ENCODE measurements at regions not wholly inside any gene's neighbourhood (a gene's known extent, or its start where the extent isn't known, plus 50 kb on each side); places are given as distances from the start of the nearest gene placed in this dataset.

DNA sequence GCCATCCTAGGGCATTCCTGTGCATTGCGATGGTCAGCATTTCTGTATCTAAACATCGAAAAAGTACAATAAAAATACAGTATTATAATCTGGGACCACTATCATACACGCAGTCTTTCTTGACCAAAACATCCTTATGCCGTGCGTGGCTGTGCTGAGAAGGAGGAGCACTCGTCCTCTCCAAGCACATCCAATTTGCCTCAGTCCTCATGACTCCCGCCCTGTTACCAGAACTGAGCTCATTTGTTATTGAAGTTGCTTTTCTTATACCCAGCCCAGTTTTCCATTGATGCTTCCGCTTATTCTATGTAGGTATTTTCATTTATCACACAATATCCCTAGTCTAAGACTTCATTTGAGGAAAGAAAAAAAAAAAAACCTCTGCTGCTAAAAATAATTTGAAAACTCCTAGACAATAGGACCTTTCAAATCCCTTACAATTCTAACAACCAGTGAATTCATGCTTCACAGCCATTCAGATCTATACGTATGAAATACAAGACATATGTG lies 236.9 kb upstream of the PLEKHG7 start:
- DNase-seq (ENCODE audit: low read depth), result no peak

DNA sequence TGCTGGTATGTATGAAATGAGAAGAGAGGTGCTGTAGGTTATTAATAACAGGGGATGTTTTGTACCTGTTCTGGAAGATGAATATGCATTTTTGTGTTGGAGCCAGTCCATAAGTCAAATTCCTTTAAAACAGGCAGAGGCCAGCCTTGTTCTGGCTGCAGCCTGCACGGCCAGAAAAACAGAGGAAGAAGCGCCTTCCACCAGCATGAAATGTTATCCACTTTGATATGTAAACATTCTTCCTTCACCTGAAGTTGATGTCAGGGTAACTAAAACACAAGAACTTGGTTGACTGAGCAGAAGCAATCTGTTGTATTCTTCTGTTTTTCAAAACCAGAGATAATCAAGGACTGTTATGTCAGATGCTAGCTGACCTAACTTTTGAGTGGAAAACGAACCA lies 237.9 kb upstream of the PLEKHG7 start:
- no peak for DNase-seq (ENCODE audit: low read depth)

DNA sequence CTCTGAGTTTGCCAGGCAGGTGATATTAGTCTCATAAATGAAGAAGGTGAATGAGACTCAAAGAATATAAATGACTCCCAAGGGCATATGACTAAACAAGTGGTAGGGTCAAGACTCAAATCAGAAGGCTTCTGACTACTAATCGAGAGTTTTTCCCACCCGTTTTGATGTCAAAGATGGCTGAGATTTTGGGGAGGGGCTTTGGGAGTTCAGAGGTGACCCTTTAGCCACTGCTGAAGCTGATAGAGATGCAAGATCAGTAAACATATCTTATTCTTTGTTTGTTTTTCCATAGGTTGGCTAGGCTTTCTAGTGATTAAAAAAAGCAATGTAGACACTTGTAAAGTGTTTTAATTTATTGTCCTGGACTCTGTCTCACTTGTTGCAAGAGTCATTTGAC lies 239.6 kb upstream of the PLEKHG7 start:
- no peak for DNase-seq (ENCODE audit: low read depth)

DNA sequence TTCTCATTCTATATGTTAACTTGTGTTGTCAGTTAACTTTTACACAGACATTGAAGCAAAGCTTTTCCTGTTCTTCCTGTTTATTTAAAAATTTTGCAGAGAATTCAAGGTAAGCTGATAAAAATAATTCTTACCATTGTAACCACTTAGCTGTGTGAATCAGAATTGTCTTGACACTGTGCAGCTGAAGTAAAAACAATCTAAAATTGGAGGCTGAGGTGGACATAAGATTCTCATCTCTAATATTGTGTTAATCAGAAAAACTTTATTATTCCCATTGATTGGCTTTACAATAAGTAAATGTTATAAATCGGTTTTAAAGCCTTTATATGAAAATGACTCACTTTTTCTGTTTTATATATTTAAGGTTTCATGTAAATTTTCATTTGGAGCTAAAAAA lies 240.3 kb upstream of the PLEKHG7 start:
- no peak for DNase-seq (ENCODE audit: low read depth)

DNA sequence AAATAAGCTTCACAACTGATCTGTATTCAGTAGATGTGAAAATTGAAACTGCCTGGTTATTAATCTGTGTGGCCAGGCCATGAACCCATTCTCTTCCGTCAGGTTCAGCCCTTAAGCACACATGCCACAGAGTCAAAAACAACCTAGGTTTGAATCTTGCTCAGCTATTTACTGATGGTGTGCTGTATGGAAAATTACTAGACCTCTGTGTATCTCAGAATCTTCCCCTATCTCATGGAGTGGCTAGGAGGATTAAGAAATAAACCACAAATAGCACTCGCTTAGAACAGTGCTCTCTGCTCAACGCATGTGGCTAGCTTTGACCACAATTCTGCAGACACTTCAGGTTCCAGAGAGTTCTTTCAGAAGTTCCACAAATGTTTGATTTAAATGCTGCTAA lies 240.7 kb upstream of the PLEKHG7 start:
- no peak for DNase-seq (ENCODE audit: low read depth)

DNA sequence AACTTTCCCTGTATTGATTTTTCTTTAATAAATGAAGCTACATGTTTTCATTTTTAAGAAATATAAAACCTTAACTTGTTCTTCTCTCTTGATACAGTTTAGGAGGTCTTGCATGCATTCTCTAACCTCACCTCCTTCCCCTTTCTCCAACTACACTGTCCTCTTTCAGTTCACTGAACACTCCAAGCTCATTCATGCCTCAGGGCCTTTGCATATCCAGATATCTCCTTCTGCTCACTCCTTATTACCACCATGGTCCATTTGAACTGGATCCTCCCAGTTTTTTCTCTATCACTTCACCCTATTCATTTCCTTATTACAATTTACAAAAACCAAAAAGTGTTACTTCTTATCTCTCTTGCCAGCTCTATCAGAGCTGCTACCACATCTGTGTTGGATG lies 242.9 kb upstream of the PLEKHG7 start:
- no peak for DNase-seq (ENCODE audit: low read depth)

DNA sequence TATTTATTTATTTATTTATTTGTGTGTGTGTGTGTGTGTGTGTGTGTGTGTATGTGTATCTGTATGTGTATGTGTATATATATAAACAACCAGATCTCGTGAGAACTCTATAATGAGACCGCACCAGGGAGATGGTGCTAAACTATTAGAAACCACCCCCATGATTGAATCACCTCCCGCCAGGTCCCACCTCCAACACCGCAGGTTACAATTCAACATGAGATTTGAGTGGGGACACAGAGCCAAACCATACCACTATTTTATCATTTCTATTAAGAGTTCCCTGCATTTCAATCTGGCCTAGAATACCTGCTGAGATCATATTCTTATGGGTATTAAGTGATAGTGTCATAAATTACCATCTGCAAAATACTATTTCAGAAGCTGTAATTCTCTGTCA lies 243.8 kb upstream of the PLEKHG7 start:
- DNase-seq (ENCODE audit: low read depth), result no peak

DNA sequence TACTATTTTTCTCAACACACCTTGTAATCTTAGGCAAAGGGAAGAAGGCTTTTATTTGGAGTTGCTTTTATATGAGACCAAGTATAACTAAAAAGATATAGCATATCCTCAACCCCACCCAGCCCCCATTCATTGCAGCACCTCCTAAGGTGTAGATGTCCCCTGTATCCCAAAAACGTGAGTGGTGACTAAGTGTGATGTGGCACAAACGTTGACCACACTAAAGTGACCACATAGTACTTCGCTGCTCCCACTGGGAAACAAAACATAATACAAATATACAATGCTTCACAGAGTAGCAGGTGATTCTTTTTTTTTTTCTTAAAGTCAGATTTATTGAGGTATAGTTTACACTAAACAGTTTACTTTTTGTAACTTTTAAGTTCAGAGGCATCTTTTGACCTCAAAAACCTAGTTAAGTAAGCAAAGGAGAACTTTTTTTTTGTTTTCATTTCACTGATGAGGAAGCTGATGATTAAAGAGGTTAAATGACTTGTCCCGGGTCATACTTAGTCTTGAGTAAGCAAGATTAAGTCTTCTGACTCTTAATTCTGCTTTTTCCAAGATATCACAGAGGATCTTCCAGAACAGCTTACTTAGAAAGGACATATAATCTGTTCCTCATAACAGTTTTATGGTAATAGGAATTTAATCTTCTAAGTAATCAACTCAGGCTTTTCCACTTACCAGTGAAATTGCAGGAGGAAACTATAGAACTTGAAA lies 245.2 kb upstream of the PLEKHG7 start:
- no peak for DNase-seq (ENCODE audit: low read depth)

DNA sequence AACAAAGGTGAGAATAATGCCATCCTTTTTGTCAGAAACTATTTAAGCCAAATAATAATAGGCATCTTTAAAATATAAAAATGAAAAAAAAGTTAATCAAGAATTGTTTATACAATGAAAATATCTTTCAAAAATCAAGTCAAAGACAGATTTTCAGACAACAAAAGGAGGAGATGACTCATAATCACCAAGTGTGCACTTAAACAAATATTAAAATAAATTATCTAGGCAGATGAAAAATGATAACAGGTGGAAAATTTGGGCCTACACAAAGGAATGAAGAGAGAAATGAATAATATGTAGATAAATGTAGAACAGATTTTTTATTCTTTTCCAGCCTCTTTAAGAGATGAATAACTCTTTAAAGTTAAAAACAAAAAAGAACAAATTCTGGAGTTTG lies 250.0 kb upstream of the PLEKHG7 start:
- no peak for DNase-seq (ENCODE audit: low read depth)

DNA sequence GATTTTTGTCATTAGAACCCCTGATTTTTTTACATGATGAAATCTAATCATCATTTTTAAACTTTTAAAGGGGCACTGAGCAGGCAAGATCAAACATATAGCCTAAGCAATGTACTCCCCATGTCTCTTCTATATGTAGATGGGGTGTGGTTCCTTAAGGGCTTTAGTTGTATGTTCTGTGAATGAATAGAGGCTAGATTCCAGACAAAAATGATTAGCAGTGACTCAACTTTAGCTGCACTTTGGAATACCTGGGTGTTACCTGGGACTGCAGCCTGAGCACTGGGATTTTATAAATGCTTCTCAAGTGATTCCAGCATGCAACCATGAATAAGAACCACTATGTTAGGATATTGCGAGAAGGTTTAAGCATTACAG lies 256.7 kb upstream of the PLEKHG7 start:
- DNase-seq (ENCODE audit: low read depth), result no peak

DNA sequence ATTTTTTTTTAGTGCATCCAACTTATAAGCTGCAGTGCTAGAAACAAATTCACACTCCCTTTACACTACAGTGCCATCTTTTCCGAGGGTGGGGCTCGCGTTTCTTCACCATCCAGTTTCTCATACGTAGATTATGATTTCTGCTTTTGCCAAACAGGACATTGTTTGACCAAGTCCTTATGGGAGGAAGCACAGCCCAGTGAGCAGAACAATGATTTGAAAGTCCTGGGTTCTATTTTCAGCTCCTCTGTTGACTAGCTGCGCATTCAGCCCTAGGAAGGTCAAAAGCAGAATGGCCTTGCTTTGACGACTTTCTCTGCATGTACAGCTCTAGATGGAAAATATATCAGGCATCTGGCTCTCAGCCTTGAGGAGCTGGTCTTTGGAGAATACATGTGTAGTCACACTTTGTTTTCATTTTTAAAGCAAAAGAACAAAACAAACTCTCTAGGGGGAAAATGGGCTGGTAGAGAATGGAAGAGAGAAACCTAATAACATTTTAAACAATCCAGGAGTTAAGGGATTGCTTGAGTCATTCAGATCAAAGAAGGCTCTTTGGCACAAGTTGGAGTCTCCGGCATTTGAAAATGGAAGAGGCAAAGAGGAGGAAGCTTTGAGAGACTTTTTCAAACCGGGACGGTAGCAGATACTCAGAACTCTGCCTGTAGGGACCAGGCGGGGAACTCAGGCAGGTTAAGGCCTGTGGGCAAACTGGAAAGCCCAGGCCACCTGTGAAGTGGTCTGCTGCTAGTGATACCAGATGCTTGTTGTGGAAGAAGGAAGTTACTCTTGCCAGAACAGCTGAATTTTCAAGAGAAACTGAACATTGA lies 257.3 kb upstream of the PLEKHG7 start:
- DNase-seq (ENCODE audit: low read depth), result no peak

DNA sequence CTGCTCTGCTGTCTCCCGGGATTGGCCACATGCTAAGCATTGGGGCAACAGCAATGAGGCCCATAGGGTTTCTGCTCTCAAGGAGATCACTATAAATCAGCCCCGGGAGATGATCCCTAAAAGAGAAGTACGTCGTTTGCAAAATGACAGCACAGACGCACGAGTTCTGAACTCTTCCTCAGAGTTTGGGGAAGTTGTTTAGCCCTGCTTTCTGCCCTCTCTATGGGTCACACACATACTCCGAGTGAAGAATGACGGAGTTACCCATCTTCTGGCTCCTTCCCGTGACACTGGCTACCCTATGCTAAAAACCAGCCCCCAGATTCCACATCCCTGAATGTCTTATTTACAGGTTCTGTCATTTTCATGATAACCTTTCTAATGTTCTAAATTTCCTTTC lies 258.0 kb upstream of the PLEKHG7 start:
- DNase-seq (ENCODE audit: low read depth), result no peak

DNA sequence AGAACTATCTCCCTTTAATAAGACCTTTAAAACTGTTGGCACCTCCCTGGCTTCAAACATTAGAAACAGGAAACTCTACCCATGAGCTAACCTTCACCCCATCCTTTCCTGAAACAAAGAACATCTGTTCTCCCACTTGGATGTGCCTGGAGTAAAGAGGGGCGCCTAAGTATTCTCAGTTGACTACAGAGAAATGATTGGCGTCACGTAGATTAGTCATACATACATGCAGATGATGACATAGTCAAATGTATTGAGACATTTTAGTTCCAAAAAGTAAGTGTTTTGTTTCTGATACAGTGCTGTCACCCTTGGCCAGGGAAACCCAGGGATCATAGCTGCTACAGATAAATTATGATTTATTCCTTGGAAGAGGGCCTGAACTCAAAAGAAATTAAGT lies 260.0 kb upstream of the PLEKHG7 start:
- no peak for DNase-seq (ENCODE audit: low read depth)

DNA sequence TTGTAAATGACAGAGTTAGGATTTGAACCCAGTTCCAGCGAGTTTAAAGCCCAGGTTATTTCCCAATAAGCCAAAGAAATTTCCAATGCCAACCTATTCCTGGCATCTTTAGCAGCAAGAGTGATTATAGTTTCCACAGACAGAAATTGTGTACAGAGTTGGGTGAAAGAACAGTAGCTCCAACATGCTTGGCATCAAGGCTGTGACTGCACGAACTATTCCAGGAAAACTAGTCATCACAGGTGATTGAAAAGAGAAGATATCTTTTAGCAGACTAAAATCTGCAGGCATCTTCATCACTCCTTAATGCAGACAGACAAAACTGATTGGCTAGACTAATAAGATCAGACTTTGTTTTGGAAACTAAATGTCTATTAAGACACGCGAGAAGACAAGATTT lies 262.7 kb upstream of the PLEKHG7 start:
- no peak for DNase-seq (ENCODE audit: low read depth)

DNA sequence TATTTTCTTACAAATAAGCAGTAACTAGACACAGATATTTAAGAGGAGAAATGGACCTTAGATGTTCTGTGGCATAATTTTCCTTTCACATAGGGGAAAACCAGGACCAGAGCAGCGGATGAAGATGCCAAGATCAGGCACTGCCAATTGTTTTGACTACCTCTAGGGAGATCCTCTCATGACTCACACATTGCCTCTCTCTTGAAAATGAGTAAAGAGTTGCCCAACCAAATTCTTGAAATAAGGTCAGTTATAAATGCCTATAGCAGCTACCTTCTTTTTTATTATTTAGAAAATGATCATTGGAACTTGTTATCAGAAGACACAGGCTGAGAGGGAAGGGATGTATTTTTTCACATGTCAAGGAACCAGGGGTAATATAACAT lies 263.4 kb upstream of the PLEKHG7 start:
- peak; percentile 13 for DNase-seq (ENCODE audit: low read depth)

DNA sequence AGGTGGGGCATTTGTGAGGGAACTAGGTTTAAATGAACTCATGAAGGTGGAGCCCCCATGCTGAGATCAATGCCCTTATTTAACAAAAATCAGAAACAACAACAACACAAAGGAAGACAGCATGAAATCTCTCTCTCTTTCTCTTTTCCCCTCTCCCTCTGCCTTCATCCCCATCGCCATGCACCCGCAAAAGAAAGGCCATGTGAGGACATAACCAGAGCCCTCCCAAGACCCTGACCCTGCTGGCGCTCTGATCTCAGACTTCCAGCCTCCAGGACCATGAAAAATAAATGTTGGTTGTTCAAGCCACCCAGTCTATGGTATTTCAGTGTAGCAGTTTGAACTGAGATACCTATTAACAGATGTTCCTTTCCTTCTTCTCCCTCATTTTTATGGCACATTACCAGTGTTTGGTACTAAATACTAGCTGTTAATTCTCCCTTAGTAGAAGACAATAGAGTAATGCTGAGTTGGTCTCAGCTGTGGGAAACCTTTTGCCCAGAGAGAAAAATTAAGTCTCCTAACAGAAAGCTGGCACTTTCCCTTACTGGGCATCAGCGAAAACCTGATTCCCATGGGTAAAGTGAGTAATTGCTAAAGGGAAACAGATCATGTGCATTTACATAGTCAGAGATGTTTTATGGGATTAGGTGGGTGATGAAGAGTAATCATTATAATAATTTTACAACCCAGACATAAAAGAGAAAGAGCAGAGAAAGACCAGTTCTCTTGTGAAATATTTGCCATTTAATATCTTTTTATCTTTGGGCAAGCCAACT lies 264.0 kb upstream of the PLEKHG7 start:
- DNase-seq (ENCODE audit: low read depth), result no peak

DNA sequence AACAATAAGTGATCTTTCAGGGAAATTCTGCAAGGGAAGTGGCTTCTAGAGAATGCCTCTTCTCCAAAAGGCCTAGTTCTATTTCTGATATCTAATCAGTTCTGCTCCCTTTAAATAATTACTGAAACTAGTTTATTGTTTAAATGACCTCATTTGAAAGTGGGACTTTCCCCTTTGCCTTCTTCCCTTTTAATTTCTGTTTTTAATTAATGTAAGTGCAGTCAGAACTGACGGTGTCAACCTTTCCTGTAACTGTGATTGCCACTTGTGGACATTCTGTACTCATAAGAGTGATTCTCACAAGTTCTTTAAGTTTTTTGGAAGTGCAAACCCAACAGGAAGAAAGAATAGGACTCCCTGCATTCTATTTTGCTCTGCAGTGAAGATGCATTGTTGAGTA lies 265.3 kb upstream of the PLEKHG7 start:
- DNase-seq (ENCODE audit: low read depth), result no peak

DNA sequence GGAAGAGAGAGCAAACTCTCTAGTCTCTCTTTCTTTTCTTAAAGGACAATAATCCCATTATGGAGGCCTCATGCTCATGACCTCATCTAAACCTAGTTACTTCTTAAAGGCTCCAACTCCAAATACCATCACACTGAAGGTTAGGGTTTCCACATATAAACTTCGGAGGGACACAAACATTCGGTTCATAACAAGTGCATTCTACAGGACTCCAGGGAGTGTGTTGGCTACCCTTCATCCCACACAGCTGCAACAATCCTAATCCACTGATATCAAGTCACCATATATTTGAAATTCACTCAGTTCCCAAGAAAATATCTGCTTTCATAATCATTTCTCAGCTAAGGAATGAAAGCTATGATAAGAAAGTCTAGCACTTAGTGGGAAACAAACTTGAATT lies 265.9 kb upstream of the PLEKHG7 start:
- no peak for DNase-seq (ENCODE audit: low read depth)

DNA sequence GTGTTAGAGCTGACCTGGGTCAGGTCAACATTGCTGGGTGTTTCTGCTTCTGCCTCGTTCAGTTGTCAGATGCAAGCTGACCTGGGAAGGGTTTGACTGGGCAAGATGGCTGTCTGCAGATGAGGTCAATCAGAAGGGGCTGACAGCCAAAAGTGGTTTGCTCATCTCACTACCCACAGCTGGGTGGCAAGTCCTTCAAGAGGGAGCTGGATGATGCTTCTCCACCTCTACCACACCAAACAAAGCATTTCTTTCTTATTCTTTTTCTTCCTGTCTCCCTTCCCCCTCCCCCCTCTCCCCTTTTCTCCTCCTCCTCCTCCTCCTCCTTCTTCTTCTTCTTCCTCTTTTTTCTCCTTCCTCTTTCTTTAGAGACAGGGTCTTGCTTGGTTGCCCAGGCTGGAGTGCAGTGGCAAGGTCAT lies 268.2 kb upstream of the PLEKHG7 start:
- DNase-seq (ENCODE audit: low read depth), result no peak

DNA sequence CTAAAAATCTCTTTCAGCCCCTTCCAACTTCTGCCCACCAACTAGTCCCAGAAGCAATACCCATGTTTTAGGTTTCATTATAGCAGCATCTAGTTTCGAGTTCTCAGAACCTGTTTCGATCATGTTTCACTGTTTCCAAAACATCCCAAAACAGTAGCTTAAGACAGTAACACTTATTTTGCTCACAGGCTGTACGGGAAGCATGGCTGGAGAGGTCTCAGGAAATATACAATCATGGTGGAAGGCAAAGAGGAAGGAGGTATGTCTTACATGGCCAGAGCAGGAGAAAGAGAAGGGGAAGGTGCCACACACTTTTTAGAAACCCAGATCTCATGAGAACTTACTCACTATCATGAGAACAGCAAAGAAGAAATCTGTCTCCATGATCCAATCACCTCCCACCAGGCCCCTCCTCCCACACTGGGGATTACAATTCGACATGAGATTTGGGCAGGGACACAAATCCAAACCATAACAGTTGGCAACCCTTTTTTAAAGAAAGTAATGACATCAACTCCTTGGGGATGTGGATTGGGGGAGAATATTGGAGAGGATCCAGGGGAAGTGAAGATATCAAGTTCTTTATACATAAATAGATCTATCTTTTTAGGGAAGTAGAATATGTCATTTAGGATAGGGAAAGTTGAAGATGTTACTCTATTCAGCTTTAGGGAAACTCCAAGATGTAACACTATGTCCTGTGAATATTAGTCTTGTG lies 269.9 kb upstream of the PLEKHG7 start:
- no peak for DNase-seq (ENCODE audit: low read depth)

DNA sequence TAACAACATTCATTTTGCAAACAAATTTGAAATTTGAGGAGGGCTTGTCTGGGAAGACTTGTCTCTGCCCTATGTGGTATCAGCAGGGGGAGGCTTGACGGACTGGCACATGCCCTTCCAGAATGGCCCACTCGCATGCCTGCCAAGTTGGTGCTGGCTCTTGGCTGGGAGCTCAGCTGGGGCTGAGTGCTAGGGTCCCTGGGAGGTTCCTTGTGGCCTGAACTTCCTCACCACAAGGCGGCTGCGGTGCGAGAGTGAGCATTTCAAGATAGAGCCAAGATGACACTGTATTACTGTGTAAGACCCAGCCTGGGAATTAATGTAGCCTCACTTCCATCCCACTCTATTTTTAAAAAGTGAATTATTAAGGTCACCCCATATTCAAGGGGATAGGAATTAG lies 271.6 kb upstream of the PLEKHG7 start:
- DNase-seq (ENCODE audit: low read depth), result no peak

DNA sequence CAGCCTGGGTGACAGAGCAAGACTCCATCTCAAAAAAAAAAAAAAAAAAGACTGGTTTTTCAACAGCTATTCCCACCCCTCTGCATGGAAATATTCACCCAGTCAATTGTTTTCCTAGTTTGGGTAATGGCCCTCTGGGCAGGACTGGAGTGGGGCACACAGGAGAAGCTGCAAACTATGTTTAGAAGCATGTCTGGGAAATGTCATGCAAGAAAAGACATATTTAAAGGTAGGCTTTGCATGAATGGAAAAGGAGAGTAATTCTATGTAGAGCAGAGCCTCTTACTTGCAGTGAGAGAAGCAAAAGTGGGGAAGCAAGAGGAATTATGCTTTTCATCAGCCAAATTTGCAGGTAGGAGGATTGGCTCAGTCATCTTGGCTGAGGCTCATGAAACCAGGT lies 276.5 kb upstream of the PLEKHG7 start:
- no peak for DNase-seq (ENCODE audit: low read depth)
